ENCODE measurements at regions not wholly inside any gene's neighbourhood (a gene's known extent, or its start where the extent isn't known, plus 50 kb on each side); places are given as distances from the start of the nearest gene placed in this dataset.
A peak's percentile ranks its signal among the peaks of the same experiment; 100 is the strongest.
"Not testable (repeated sequence)": the region's sequence is repeated elsewhere in the genome, so short reads cannot be mapped to it uniquely, and the experiment has no call there.

DNA sequence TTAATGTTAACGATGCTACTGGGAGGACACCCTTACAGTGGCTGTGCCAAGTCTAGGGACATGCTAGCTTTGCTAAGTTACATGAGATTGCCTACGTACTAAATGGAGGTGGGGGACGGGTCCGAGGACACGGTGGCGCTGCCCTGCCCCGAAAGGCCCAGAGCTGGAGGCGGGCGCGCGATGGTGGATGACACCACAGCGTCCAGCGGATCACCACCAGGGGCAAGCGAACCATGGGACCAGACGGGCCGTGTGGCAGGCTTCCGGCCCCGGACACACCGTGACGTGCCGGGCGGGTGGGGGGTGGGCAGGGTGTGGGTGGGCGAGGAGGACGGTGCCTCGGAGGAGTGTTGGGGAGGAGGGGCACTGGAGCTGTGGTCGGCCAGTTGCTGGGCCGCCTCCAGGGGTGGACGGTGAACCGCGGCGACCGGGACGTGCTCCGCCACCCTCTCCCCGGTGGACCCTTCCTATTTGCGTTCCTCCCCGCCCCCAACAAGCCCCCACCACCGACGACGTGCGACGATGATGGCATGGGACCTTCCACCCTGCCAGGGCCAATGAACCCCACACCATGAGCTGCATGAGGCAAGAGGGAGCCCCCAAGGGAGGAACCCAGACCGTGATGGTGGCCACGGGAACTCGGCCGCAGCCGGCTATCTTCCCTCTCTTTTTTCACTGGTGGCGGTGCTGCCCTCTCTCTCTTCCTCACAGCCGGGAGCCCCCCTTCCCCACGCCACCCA is 773.3 kb upstream of the DEFB115 start:
- no peak for DNase-seq

DNA sequence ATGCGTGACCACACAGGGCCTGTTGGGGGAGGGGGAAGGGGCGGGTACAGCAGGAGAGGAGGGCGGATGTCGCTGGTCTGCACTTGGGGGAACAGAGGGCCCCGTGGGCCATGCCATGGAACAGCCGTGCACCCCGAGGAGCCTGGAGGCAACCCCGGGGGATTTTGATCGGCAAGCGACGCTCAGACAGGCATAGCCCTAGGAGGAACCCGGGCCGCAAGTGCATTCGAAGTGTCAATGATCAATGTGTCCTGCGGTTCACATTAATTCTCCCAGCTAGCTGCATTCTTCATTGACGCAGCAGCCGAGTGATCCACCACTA is 772.8 kb upstream of the DEFB115 start:
- DNase-seq: no peak

DNA sequence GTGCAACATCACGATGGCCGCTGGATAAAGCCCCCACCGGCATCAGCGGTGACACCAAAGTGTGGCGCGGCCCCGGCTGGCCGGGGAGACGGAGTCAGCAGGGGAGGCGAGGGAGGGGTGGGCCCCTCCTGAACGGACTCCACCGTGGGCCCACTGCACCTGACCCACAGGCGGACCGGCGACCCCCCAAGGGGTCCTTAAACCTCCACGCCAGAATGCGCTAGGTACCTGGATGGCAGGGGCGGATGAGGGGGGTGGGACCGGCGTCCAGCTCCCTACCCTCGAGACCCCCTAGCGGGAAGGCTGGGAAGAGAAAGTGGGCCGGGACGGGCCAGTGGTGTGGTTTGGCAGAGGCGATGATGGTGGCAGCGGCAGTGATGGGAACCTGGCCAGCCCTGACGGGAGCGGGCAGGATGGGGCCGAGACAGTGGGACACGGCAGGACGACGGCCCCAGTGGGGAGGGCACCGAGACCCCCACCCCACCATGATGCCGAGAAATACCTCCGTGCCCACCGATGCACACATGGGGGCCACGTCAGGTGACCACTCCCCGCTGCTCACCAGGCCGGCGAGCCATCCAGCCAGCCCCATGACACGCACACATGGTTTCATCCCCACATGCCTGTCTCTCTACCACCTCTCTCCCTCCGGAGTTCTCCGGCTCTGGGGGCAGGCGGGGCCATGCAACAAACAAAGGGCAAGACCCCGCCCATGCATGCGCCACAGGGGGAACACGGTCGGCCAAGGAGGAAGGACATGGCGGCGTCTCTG is 771.9 kb upstream of the DEFB115 start:
- DNase-seq: no peak

- DNase-seq: no peak
Measured at GRCh38 chr20:30486103-30486478, 771.4 kb upstream of the DEFB115 start.

GRCh38 chr20:30487461-30487860 is 770.0 kb upstream of the DEFB115 start:
- DNase-seq: not testable (repeated sequence)

GRCh38 chr20:30487947-30488926 is 769.2 kb upstream of the DEFB115 start:
- no peak for DNase-seq

GRCh38 chr20:30488941-30489613 is 768.4 kb upstream of the DEFB115 start:
- DNase-seq: no peak

DNA sequence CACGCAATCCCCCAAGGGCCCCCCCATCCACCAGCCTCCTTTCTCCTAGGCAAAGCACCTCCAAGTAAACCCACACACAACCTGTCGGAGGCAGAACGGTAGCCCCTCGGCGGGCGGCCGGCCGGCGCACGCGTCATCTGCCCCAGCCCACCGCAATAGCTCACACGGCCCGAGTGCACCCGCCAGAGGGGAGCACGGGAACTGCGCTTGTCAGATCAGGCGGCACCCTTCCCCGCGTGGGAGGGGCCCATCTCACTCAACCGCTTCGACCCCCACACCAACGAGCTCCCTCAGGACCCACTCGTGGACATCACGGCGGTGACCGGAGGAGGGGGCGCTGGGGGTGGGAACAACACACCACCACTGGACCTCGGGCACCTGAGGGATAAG is 767.9 kb upstream of the DEFB115 start:
- no peak for DNase-seq

DNA sequence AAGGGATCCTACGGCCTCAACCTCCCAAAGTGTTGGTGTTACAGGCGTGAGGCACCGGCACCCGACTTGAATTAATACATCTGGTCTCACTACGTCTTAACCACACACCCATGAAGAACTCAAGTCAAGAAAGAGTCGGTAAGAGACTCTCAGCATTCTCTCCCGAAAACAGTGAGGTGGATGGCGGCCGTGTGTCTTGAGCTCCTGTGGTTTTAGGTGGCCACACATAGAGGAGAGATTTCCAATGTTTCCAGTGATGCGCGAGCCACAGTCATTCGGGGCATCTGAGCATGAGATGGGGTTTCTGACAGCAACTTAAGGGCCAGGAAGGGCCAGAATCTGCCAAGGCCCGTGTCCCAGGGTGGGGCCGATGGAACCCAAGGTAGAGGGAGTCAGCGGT is 766.4 kb upstream of the DEFB115 start:
- no peak for DNase-seq

DNA sequence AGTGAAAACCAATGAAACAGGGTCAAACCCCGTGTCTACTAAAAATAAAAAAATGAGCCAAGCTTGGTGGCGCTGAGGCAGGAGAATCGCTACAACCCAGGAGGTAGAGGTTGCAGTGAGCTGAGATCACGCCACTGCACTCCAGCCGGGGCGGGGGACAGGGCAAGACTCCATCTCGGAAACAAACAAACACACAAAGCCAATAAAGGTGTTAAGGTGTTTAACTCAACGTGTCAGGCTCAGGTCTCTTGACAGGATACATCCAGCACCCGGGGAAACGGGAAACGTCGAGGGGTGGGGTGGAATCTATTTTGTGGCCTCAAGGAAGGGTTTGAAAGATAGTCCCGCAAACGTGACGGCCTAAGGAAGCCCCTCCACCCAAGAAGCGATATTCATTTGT is 760.8 kb upstream of the DEFB115 start:
- DNase-seq: not testable (repeated sequence)

DNA sequence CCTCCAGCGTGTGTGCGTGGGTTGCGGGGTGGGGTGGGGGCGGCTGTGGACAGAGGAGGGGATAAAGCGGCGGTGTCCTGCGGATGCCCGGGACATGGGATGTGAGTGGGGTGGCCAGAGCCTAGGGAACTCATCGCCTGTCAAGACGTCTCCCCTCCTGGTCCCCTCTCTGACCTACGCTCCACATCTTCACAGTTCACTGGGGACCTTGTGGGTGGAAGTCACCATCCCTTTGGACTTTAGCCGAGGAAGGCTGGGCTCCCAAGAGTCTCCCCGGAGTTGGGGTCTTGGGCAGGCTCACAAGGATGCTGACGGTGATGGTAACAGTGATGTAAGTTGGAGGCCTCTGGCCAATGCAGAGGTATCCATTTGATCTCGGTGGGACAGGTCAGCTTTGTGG is 760.3 kb upstream of the DEFB115 start:
- not testable (repeated sequence) for DNase-seq

- DNase-seq: no peak
Measured at GRCh38 chr20:30499123-30499522, 758.3 kb upstream of the DEFB115 start.

GRCh38 chr20:30499716-30500446 is 757.6 kb upstream of the DEFB115 start:
- not testable (repeated sequence) for DNase-seq

DNA sequence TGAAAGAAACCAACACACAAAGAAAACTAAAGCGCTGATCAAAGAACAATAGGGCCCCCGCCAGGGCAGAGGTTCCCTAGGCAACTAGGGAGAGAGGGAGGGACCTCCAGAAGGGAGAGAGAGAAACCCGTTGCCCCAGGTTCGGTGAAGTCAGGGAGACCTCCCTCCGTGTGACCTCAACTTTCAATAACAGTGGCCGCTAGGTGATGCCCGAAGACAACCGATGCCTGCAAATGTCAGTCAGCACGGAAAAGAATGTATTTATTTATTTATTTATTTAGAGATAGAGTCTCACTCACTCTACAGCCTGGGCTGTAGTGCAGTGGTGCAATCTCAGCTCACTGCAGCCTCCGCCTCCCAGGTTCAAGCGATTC is 757.0 kb upstream of the DEFB115 start:
- peak; percentile 42 to 72 for DNase-seq

DNA sequence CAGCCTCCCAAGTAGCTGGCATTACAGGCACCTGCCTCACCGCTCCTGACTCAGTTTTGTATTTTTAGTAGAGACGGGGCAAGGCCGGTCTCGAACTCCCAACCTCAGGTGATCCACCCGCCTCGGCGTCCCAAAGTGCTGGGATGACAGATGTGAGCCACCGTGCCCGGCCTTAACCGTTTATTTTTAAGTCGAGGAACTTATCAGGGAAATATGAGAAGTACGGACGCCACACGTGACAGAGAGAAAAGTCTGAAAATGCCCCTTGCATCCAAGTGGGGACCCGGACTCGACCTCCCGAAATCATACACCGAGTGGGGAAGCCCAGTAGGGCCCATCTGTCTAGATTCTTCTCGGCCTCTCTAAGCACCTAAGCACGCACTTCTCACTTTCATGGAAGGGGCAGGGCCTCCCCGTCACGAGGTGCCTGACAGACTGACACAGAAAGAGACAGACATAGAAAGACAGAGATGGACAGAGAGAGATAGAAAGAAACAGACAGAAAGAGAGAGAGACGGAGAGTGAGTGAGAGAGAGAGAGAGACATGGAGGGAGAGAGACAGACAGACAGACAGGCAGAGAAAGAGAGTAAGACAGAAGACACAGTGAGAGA is 756.5 kb upstream of the DEFB115 start:
- DNase-seq: no peak

DNA sequence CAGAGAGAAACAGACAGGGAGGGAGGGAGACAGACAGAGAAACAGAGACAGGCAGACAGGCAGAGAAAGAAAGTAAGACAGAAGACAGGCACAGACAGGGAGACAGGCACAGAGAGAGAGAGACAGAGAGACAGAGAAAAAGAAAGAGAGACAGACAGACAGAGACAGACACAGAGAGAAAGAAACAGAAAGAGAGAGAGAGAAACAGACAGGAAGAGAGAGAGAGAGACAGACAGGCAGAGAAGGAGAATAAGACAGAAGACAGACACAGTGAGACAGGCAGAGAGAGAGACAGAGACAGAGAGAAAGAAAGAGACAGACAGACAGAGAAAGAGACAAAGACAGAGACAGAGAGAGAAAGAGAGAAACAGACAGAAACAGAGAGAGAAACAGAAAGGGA is 754.8 kb upstream of the DEFB115 start:
- DNase-seq: no peak

- not testable (repeated sequence) for DNase-seq
Measured at GRCh38 chr20:30503204-30503603, 754.3 kb upstream of the DEFB115 start.

GRCh38 chr20:30503992-30504570 is 753.4 kb upstream of the DEFB115 start:
- DNase-seq: no peak

- DNase-seq: no peak
Measured at GRCh38 chr20:30505566-30505965, 751.9 kb upstream of the DEFB115 start.

GRCh38 chr20:30506100-30506499 is 751.4 kb upstream of the DEFB115 start:
- DNase-seq: no peak

GRCh38 chr20:30508382-30508781 is 749.1 kb upstream of the DEFB115 start:
- DNase-seq: not testable (repeated sequence)

Measured in NCI-H524 (cell line).